ENCODE measurements at regions not wholly inside any gene's neighbourhood (a gene's known extent, or its start where the extent isn't known, plus 50 kb on each side); places are given as distances from the start of the nearest gene placed in this dataset.

DNA sequence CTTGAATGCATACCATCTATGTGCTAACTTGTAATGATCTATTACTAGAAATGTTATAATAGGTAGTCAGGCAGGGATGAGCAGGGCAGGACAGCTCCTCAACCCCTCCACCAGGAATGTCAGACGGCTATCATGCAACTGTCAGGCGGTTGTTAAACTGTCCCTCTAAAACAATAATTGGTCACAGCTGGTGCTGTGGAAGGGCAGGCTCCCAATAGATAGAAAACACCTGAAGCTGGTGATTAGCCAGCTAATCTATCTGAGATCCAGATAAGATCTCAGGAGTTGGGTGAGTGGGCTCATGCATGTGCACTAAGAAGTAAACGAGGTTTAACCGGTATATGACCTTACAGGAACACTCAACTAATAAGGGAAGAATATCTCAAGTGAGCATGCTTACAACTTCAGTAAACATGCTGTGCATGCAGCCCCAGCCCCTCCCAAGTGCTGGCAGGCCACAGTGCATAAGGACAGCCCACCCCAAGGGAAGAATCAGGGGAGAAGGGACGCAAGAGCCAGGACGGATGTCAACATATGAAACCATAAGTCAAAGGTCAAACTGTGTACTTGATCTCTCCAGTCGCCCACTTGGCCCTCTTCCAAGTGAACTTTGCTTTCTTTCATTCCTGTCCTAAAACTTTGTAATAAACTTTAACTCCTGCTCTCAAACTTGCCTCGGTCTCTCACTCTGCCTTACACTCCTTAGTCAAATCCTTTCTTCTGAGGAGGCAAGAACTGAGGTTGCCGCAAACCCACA lies 566.2 kb upstream of the NRSN1 start (continued):
- TF ChIP-seq, protein P1, sequence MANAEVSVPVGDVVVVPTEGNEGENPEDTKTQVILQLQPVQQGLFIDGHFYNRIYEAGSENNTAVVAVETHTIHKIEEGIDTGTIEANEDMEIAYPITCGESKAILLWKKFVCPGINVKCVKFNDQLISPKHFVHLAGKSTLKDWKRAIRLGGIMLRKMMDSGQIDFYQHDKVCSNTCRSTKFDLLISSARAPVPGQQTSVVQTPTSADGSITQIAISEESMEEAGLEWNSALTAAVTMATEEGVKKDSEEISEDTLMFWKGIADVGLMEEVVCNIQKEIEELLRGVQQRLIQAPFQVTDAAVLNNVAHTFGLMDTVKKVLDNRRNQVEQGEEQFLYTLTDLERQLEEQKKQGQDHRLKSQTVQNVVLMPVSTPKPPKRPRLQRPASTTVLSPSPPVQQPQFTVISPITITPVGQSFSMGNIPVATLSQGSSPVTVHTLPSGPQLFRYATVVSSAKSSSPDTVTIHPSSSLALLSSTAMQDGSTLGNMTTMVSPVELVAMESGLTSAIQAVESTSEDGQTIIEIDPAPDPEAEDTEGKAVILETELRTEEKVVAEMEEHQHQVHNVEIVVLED (CRISPR knock-in tag; IDR thresholded peaks at IDR 0.05; ENCODE audit: borderline replicate concordance) = no peak
- TF ChIP-seq, protein P2, sequence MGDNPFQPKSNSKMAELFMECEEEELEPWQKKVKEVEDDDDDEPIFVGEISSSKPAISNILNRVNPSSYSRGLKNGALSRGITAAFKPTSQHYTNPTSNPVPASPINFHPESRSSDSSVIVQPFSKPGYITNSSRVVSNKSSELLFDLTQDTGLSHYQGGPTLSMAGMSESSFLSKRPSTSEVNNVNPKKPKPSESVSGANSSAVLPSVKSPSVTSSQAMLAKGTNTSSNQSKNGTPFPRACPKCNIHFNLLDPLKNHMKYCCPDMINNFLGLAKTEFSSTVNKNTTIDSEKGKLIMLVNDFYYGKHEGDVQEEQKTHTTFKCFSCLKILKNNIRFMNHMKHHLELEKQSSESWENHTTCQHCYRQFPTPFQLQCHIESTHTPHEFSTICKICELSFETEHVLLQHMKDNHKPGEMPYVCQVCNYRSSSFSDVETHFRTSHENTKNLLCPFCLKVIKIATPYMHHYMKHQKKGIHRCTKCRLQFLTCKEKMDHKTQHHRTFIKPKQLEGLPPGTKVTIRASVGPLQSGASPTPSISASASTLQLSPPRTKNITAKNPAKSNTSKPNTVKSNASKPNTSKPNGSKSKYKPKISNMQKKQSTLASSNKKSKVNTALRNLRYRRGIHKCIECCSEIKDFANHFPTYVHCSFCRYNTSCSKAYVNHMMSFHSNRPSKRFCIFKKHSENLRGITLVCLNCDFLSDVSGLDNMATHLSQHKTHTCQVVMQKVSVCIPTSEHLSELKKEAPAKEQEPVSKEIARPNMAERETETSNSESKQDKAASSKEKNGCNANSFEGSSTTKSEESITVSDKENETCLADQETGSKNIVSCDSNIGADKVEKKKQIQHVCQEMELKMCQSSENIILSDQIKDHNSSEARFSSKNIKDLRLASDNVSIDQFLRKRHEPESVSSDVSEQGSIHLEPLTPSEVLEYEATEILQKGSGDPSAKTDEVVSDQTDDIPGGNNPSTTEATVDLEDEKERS (CRISPR knock-in tag; IDR thresholded peaks at IDR 0.05) = no peak
- TF ChIP-seq ZNF570 (CRISPR knock-in tag; IDR thresholded peaks at IDR 0.05; ENCODE audit: borderline replicate concordance) (no peak), PPARG (CRISPR knock-in tag; conservative IDR thresholded peaks at IDR 0.05) (no peak), ZNF180 (CRISPR knock-in tag; IDR thresholded peaks at IDR 0.05; ENCODE audit: borderline replicate concordance, low read depth) (no peak), ZNF205 (CRISPR knock-in tag; IDR thresholded peaks at IDR 0.05) (no peak), REL (CRISPR knock-in tag; conservative IDR thresholded peaks at IDR 0.05) (no peak), MED1 (CRISPR knock-in tag; IDR thresholded peaks at IDR 0.05) (0 out of 2 replicates have a peak, but pooled peaks have one; percentile 29), BRD4 (CRISPR knock-in tag; IDR thresholded peaks at IDR 0.05) (no peak), ZNF589 (CRISPR knock-in tag; conservative IDR thresholded peaks at IDR 0.05) (no peak), ZNF850 (CRISPR knock-in tag; conservative IDR thresholded peaks at IDR 0.05) (no peak), BRCA1 (CRISPR knock-in tag; IDR thresholded peaks at IDR 0.05) (no peak), FOXO1 (CRISPR knock-in tag; IDR thresholded peaks at IDR 0.05) (no peak), SP5 (CRISPR knock-in tag; IDR thresholded peaks at IDR 0.05; ENCODE audit: borderline replicate concordance, low read depth) (no peak), MED8 (CRISPR knock-in tag; IDR thresholded peaks at IDR 0.05; ENCODE audit: insufficient replicate concordance) (no peak), ZNF720 (CRISPR knock-in tag; IDR thresholded peaks at IDR 0.05) (no peak), TOPORS (CRISPR knock-in tag; IDR thresholded peaks at IDR 0.05) (no peak)
- TF ChIP-seq, protein P3, sequence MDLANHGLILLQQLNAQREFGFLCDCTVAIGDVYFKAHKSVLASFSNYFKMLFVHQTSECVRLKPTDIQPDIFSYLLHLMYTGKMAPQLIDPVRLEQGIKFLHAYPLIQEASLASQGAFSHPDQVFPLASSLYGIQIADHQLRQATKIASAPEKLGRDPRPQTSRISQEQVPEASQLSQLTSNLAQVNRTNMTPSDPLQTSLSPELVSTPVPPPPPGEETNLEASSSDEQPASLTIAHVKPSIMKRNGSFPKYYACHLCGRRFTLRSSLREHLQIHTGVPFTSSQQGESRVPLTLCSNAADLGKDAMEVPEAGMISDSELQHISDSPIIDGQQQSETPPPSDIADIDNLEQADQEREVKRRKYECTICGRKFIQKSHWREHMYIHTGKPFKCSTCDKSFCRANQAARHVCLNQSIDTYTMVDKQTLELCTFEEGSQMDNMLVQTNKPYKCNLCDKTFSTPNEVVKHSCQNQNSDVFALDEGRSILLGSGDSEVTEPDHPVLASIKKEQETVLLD (CRISPR knock-in tag; IDR thresholded peaks at IDR 0.05; ENCODE audit: low read depth) = no peak
- TF ChIP-seq, protein P4, sequence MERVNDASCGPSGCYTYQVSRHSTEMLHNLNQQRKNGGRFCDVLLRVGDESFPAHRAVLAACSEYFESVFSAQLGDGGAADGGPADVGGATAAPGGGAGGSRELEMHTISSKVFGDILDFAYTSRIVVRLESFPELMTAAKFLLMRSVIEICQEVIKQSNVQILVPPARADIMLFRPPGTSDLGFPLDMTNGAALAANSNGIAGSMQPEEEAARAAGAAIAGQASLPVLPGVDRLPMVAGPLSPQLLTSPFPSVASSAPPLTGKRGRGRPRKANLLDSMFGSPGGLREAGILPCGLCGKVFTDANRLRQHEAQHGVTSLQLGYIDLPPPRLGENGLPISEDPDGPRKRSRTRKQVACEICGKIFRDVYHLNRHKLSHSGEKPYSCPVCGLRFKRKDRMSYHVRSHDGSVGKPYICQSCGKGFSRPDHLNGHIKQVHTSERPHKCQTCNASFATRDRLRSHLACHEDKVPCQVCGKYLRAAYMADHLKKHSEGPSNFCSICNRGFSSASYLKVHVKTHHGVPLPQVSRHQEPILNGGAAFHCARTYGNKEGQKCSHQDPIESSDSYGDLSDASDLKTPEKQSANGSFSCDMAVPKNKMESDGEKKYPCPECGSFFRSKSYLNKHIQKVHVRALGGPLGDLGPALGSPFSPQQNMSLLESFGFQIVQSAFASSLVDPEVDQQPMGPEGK (CRISPR knock-in tag; IDR thresholded peaks at IDR 0.05) = no peak
- TF ChIP-seq, protein P5, sequence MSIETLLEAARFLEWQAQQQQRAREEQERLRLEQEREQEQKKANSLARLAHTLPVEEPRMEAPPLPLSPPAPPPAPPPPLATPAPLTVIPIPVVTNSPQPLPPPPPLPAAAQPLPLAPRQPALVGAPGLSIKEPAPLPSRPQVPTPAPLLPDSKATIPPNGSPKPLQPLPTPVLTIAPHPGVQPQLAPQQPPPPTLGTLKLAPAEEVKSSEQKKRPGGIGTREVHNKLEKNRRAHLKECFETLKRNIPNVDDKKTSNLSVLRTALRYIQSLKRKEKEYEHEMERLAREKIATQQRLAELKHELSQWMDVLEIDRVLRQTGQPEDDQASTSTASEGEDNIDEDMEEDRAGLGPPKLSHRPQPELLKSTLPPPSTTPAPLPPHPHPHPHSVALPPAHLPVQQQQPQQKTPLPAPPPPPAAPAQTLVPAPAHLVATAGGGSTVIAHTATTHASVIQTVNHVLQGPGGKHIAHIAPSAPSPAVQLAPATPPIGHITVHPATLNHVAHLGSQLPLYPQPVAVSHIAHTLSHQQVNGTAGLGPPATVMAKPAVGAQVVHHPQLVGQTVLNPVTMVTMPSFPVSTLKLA (IDR thresholded peaks at IDR 0.05) = no peak

Measured in HepG2 (cell line).